B cell (primary cell): ENCODE measurements at regions not wholly inside any gene's neighbourhood (a gene's known extent, or its start where the extent isn't known, plus 50 kb on each side); places are given as distances from the start of the nearest gene placed in this dataset.

Source experiments
- ATAC-seq: fragments of 200-7000 bp; cut with Tn5 transposase; one replicate; pipeline ENCODE4 v1.10.0; 2021; ENCODE audit warnings: low read depth, mild to moderate bottlenecking, moderate number of reproducible peaks, moderate library complexity
- CTCF ChIA-PET: fragments of 350-600 bp; sonication (Branson Sonifier 250); formaldehyde crosslinking; loops from one replicate; lab custom pipeline; 2021; ENCODE audit warnings: antibody characterized with exemption, inconsistent platforms; lab: Charles Lee
- POLR2A ChIA-PET: fragments of 350-600 bp; sonication (Branson Sonifier 250); formaldehyde crosslinking; loops from one replicate; lab custom pipeline; 2021; ENCODE audit warnings: antibody characterized with exemption; lab: Charles Lee
- DNase-seq: peaks from one replicate; pipeline ENCODE4 v3.0.0; 2013
- H2AFZ ChIP-seq: 2 replicates; pipeline ENCODE4 v1.6.1; 2012; ENCODE audit warnings: mild to moderate bottlenecking, low read depth, low read length; ENCODE audit not compliant: insufficient read depth, poor library complexity, severe bottlenecking
- H3K27ac ChIP-seq, 2 donors: 1 replicate in 1 of 2; 2 replicates in 1 of 2; pipeline ENCODE4 v1.5.1; 2012 to 2013; ENCODE audit warnings: low read length in 2 of 2, mild to moderate bottlenecking in 2 of 2, moderate library complexity in 1 of 2
- H3K27me3 ChIP-seq, 4 experiments: fragments of 200-600 bp in 1 of 4; sonication (generic) in 1 of 4; replicated peaks in 1 of 4; 1 replicate in 2 of 4; 2 replicates in 2 of 4; pipeline versions ENCODE4 v1.6.1 to v1.7.0; 2013 to 2016; ENCODE audit warnings: low read length in 3 of 4, mild to moderate bottlenecking in 2 of 4, mixed read lengths in 1 of 4, moderate library complexity in 1 of 4; ENCODE audit not compliant: insufficient read depth in 4 of 4, control insufficient read depth in 3 of 4; ENCODE audit errors: control extremely low read depth in 1 of 4
- H3K36me3 ChIP-seq, 2 experiments: replicated peaks in 1 of 2; 1 replicate in 1 of 2; 2 replicates in 1 of 2; pipeline versions ENCODE4 v1.6.1 to v1.7.1; 2013; ENCODE audit warnings: low read length in 1 of 2; ENCODE audit not compliant: insufficient read depth in 2 of 2, control insufficient read depth in 1 of 2; ENCODE audit errors: control extremely low read depth in 1 of 2, extremely low read depth in 1 of 2
- H3K4me1 ChIP-seq, 2 donors: fragments of 200-600 bp in 1 of 2; sonication (generic) in 1 of 2; 1 replicate in 1 of 2; 2 replicates in 1 of 2; pipeline versions ENCODE4 v1.5.1 to v1.6.1; 2013 to 2017; ENCODE audit warnings: low read length in 2 of 2; ENCODE audit not compliant: control insufficient read depth in 2 of 2, insufficient read depth in 2 of 2
- H3K4me2 ChIP-seq: replicated peaks from 2 replicates; pipeline ENCODE3; 2012; ENCODE audit warnings: mild to moderate bottlenecking, low read depth, low read length; ENCODE audit not compliant: poor library complexity, severe bottlenecking
- H3K4me3 ChIP-seq, 5 experiments: fragments of 200-600 bp in 1 of 5; sonication (generic) in 1 of 5; 1 replicate in 3 of 5; 2 replicates in 2 of 5; pipeline versions ENCODE4 v1.5.1 to v1.7.0; 2011 to 2016; ENCODE audit warnings: low read length in 4 of 5, mild to moderate bottlenecking in 4 of 5, low read depth in 2 of 5, control low read depth in 1 of 5, moderate library complexity in 1 of 5; ENCODE audit not compliant: insufficient read depth in 1 of 5; ENCODE audit errors: control extremely low read depth in 1 of 5, extremely low read depth in 1 of 5
- H3K79me2 ChIP-seq: fragments of 200-600 bp; sonication (generic); one replicate; pipeline ENCODE4 v1.6.0; 2016; ENCODE audit warnings: low read length; ENCODE audit not compliant: control insufficient read depth, insufficient read depth
- H3K9ac ChIP-seq: fragments of 200-600 bp; sonication (generic); 2 replicates; pipeline ENCODE4 v1.6.1; 2017; ENCODE audit warnings: mild to moderate bottlenecking, low read length, moderate library complexity
- H3K9me3 ChIP-seq, 3 donors: one replicate each; pipeline versions ENCODE4 v1.6.1 to v1.7.1; 2013; ENCODE audit warnings: low read length in 2 of 3; ENCODE audit not compliant: control insufficient read depth in 2 of 3, insufficient read depth in 1 of 3; ENCODE audit errors: control extremely low read depth in 1 of 3
- H4K20me1 ChIP-seq: 2 replicates; pipeline ENCODE4 v1.6.0; 2012; ENCODE audit warnings: mild to moderate bottlenecking, low read length; ENCODE audit not compliant: insufficient read depth, control insufficient read depth, poor library complexity, severe bottlenecking
- H3K27ac Mint-ChIP-seq: one replicate; pipeline ENCODE4 v1.8.0; 2021; ENCODE audit warnings: mixed read lengths
- H3K27me3 Mint-ChIP-seq: one replicate; pipeline ENCODE4 v1.8.0; 2021; ENCODE audit warnings: mixed read lengths
- H3K4me1 Mint-ChIP-seq: one replicate; pipeline ENCODE4 v1.8.0; 2021; ENCODE audit warnings: mixed read lengths
- H3K4me3 Mint-ChIP-seq: one replicate; pipeline ENCODE4 v1.8.0; 2021; ENCODE audit warnings: mixed read lengths
- H3K9me3 Mint-ChIP-seq: one replicate; pipeline ENCODE4 v1.8.0; 2022; ENCODE audit warnings: mixed read lengths; ENCODE audit not compliant: insufficient read depth
- EZH2 ChIP-seq: IDR thresholded peaks from 2 replicates; pipeline ENCODE4 v1.6.1; 2012; ENCODE audit warnings: borderline replicate concordance, low read depth, mild to moderate bottlenecking, moderate library complexity, low read length; ENCODE audit not compliant: insufficient read depth, poor library complexity, severe bottlenecking
- WGBS: methylation state at CpG from one replicate; pipeline ENCODE4 v1.1.5; 2013; ENCODE audit warnings: missing lambda C conversion rate; ENCODE audit not compliant: insufficient coverage; 5-methylcytosine and 5-hydroxymethylcytosine counted together
- intact Hi-C: fragments of 100-400 bp; cut with micrococcal nuclease; formaldehyde crosslinking; loops from one replicate; pipeline ENCODE4 v1.10.0; 2022
- TF ChIP-seq, protein P1 (sequence below): fragments of 200-600 bp; IDR thresholded peaks from one replicate; pipeline ENCODE4 v1.8.0; 2022; ENCODE audit warnings: antibody characterized with exemption, mild to moderate bottlenecking

GRCh38 chr6:2378046-2378657 is 132.7 kb upstream of the GMDS start:
- H3K27ac Mint-ChIP-seq: no peak overlapping the region
- H3K9me3 Mint-ChIP-seq: no peaks in the 10 kb centered on the region
- no peak overlapping the region for H3K4me3 Mint-ChIP-seq

More at GRCh38 chr6:2378046-2378657, 132.7 kb upstream of the GMDS start:
- Histone ChIP-seq H3K9me3 (no peaks in the 10 kb centered on the region), H2AFZ (no peak overlapping the region), H3K36me3 (no peaks in the 10 kb centered on the region), H3K27me3 (no peaks in the 10 kb centered on the region), H3K4me2 (no peak overlapping the region), H3K79me2 (no peaks in the 10 kb centered on the region), H4K20me1 (no peaks in the 10 kb centered on the region), H3K27ac (no peak overlapping the region), H3K4me1 (no peaks in the 10 kb centered on the region), H3K9ac (no peak overlapping the region), H3K4me3 (no peak overlapping the region)
- no peaks in the 10 kb centered on the region for H3K27me3 Mint-ChIP-seq
- ChIA-PET CTCF (no interaction called here), POLR2A (no interaction called here)
- WGBS: no CpG with 5 or more reads among the region's 2 CpGs
- no peak for TF ChIP-seq EZH2
- TF ChIP-seq, protein P1, sequence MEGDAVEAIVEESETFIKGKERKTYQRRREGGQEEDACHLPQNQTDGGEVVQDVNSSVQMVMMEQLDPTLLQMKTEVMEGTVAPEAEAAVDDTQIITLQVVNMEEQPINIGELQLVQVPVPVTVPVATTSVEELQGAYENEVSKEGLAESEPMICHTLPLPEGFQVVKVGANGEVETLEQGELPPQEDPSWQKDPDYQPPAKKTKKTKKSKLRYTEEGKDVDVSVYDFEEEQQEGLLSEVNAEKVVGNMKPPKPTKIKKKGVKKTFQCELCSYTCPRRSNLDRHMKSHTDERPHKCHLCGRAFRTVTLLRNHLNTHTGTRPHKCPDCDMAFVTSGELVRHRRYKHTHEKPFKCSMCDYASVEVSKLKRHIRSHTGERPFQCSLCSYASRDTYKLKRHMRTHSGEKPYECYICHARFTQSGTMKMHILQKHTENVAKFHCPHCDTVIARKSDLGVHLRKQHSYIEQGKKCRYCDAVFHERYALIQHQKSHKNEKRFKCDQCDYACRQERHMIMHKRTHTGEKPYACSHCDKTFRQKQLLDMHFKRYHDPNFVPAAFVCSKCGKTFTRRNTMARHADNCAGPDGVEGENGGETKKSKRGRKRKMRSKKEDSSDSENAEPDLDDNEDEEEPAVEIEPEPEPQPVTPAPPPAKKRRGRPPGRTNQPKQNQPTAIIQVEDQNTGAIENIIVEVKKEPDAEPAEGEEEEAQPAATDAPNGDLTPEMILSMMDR: no peak
- intact Hi-C loops: no loop called here
- DNase-seq (no peak), ATAC-seq (no peak)
- H3K4me1 Mint-ChIP-seq: peaks cover 2% of the 10 kb centered on the region
